ENCODE measurements at regions not wholly inside any gene's neighbourhood (a gene's known extent, or its start where the extent isn't known, plus 50 kb on each side); places are given as distances from the start of the nearest gene placed in this dataset.

- TF ChIP-seq ZBTB4 (CRISPR knock-in tag; IDR thresholded peaks at IDR 0.05) (no peak), BHLHE40 (IDR thresholded peaks at IDR 0.05; ENCODE audit: borderline replicate concordance in 1 of 2, low read depth in 2 of 2, low read length in 1 of 2) (no peak), EP300 (IDR thresholded peaks at IDR 0.05; ENCODE audit: borderline replicate concordance in 1 of 2, control insufficient read depth in 1 of 2, low read depth in 2 of 2, low read length in 2 of 2) (no peak), NR2C2 (IDR thresholded peaks at IDR 0.05; ENCODE audit: borderline replicate concordance, control insufficient read depth, insufficient read length, low read depth) (no peak)
These were observed 721.6 kb downstream of the ANKRD7 start (continued) for GRCh38 chr7:118945911-118946682.

- H2AFZ ChIP-seq (ENCODE audit: control insufficient read depth, low read depth, low read length), result no peak overlapping the region
- CTCF ChIA-PET, result interaction anchor here (1.0 kb wide), 1 partner anchor 227 kb away, joined by 3 read pairs; no protein-coding TSS in a partner anchor
- POLR2A ChIA-PET, result no interaction called here
- H3K4me1 ChIP-seq (ENCODE audit: control insufficient read depth, insufficient read depth, low read length), result no peaks in the 10 kb centered on the region
- H4K20me1 ChIP-seq (ENCODE audit: control insufficient read depth, insufficient read depth), result no peaks in the 10 kb centered on the region
- H3K79me2 ChIP-seq (ENCODE audit: control insufficient read depth, insufficient read depth, low read length), result no peaks in the 10 kb centered on the region
- in situ Hi-C loops (cut with MboI), result no loop called here
- no TSS peak for BruUV-seq (replicated peaks)
- FAIRE-seq, result no peak
- H3K27me3 ChIP-seq (replicated peaks in 1 of 2; ENCODE audit: control insufficient read depth in 2 of 2, insufficient read depth in 2 of 2, low read length in 1 of 2), result no peaks in the 10 kb centered on the region
- DNase-seq (ENCODE audit: low read depth, low spot score), result no peak
- H3K9me3 ChIP-seq (replicated peaks; ENCODE audit: control insufficient read depth, insufficient read depth, low read length), result no peaks in the 10 kb centered on the region
- H3K4me3 ChIP-seq, result no peak overlapping the region
- intact Hi-C loops (cut with micrococcal nuclease; ENCODE audit: unreplicated experiment), result no loop called here
- RAD21 ChIA-PET (ENCODE audit: unreplicated experiment), result no interaction called here
- H3K36me3 ChIP-seq (ENCODE audit: control insufficient read depth in 2 of 2, insufficient read depth in 2 of 2, low read length in 1 of 2), result no peaks in the 10 kb centered on the region
- ATAC-seq, result no peak
- H3K4me2 ChIP-seq (ENCODE audit: control insufficient read depth, insufficient read depth), result no peak overlapping the region
- no peak overlapping the region for H3K9ac ChIP-seq (ENCODE audit: control insufficient read depth, insufficient read depth, low read length)
- no peak overlapping the region for H3K27ac ChIP-seq (ENCODE audit: control insufficient read depth, insufficient read depth)
- SMC1A ChIA-PET (ENCODE audit: uncharacterized antibody, unreplicated experiment), result no interaction called here
- no peak for TF ChIP-seq STAT1 (conservative IDR thresholded peaks at IDR 0.05)
- TF ChIP-seq KDM1A (IDR thresholded peaks at IDR 0.05; ENCODE audit: borderline replicate concordance), result no peak
- no peak for TF ChIP-seq NKRF (conservative IDR thresholded peaks at IDR 0.05)
- no peak for TF ChIP-seq CBX5 (IDR thresholded peaks at IDR 0.05; ENCODE audit: low read depth)
- no peak for TF ChIP-seq MTA3 (IDR thresholded peaks at IDR 0.05; ENCODE audit: borderline replicate concordance, low read length)
- TF ChIP-seq CEBPB (IDR thresholded peaks at IDR 0.05; ENCODE audit: borderline replicate concordance in 1 of 2, low read depth in 2 of 2, low read length in 2 of 2), result no peak
- no peak for TF ChIP-seq BHLHE40 (IDR thresholded peaks at IDR 0.05; ENCODE audit: borderline replicate concordance in 1 of 2, low read depth in 2 of 2, low read length in 1 of 2)
- TF ChIP-seq EP300 (IDR thresholded peaks at IDR 0.05; ENCODE audit: borderline replicate concordance in 1 of 2, control insufficient read depth in 1 of 2, low read depth in 2 of 2, low read length in 2 of 2), result no peak
- no peak for TF ChIP-seq SUZ12 (IDR thresholded peaks at IDR 0.05; ENCODE audit: unreplicated experiment)
- no peak for TF ChIP-seq KAT2A (conservative IDR thresholded peaks at IDR 0.05; ENCODE audit: control insufficient read depth, low read depth, low read length)
- TF ChIP-seq DPF2 (IDR thresholded peaks at IDR 0.05), result no peak
These were observed 724.0 kb downstream of the ANKRD7 start for GRCh38 chr7:118948508-118948907.
